ENCODE measurements at regions not wholly inside any gene's neighbourhood (a gene's known extent, or its start where the extent isn't known, plus 50 kb on each side); places are given as distances from the start of the nearest gene placed in this dataset.

DNA sequence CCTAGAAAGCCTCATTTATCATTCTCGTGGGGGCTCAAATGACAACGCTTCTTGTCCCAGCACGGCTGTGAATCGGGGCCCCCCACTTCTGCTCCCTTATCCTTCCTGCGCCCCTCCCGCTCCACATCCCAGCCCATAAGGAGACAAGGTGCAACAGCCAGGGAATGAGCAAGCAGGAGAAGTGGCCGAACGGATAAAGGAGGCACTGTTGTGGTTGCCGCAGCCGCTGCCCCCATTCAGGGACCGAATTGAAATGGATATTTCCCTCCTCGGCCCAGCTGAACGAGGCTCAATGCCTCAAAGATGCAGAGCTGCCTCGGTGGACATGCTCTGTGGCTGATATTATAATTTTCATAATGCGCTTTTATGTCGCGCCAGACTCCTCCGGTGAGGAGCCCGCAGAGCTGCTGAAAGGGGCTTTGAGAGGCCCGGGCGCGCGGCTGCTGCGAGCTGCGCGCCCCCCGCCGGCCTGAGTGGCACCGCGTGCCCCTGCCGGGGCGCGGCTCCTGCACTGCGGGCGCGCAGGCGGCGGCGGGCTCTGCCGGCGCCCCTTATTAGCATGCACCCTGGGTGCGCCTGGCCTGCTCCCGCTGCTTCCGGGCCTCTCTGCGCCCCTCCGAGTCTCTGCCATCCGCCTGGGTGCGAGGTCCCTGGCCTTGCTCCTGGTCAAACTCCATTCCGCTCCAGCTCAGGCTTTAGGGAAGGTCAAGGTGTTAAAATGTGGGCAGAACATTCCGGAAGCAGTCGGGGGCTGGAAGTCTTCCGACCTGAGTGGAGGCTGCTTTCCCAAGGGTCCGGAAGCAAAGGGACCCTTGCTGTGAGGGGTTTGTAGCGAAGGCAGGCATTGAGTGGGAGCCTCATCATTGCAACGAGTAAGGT lies 68.2 kb upstream of the TMEM33 start:
- no peak overlapping the region for H3K27ac ChIP-seq (ENCODE audit: low read depth, low read length)

DNA sequence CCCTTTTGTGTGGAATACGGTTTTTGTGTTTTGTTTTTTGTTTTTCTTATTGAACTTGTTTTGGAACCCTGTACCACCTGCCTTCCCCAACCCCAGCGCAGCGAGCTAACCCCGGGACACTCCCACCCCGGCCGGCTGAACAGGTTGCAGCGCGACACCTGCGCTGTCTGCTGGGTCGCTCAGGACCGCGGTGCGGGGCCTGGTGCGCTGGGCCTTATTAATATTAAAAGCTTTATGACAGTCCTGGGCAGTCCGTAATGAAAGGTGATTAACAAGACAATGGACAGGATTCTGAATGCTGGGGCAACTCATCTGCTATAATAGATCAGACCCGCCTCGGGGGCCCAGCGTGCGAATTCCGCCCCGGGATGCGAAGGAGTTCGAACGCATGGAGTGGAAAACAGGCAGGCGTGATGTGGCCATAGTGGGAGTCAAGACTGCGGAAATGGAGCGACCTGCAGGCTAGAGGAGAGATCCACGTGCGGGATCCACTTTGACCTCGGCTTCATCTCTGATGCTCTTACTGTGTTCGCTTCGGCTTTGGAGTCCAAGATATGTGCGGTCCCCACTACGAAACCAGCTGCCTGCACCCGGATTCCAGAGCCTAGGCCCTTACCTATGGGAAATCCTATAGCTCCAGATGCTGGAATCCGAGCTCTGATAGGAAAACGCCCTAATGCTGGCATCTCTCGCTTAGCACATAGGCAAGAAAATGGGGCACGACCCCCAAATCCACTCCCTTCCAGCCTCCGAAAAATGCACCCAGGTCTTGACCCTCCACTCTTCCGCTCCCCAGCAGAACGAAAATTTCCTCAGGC lies 69.0 kb upstream of the TMEM33 start:
- DNase-seq (ENCODE audit: low read depth), result no peak

More for the DNA sequence above, 68.2 kb upstream of the TMEM33 start:
- TF ChIP-seq EZH2 (IDR thresholded peaks at IDR 0.05; ENCODE audit: insufficient read depth, low read length), result peak; percentile 68
- TF ChIP-seq, protein P1, sequence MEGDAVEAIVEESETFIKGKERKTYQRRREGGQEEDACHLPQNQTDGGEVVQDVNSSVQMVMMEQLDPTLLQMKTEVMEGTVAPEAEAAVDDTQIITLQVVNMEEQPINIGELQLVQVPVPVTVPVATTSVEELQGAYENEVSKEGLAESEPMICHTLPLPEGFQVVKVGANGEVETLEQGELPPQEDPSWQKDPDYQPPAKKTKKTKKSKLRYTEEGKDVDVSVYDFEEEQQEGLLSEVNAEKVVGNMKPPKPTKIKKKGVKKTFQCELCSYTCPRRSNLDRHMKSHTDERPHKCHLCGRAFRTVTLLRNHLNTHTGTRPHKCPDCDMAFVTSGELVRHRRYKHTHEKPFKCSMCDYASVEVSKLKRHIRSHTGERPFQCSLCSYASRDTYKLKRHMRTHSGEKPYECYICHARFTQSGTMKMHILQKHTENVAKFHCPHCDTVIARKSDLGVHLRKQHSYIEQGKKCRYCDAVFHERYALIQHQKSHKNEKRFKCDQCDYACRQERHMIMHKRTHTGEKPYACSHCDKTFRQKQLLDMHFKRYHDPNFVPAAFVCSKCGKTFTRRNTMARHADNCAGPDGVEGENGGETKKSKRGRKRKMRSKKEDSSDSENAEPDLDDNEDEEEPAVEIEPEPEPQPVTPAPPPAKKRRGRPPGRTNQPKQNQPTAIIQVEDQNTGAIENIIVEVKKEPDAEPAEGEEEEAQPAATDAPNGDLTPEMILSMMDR (IDR thresholded peaks at IDR 0.05; ENCODE audit: insufficient read depth, low read depth, low read length), result no peak
- peaks cover 2% of the 10 kb centered on the region for H3K4me1 ChIP-seq (ENCODE audit: insufficient read depth, low read length)
- H3K9me3 Mint-ChIP-seq (ENCODE audit: unreplicated experiment), result peaks cover 2% of the 10 kb centered on the region
- no peaks in the 10 kb centered on the region for H3K36me3 ChIP-seq (ENCODE audit: insufficient read depth, low read length)
- H3K4me3 Mint-ChIP-seq (ENCODE audit: unreplicated experiment), result peak overlapping the region; percentile 73
- peaks cover 76% of the 10 kb centered on the region for H3K27me3 ChIP-seq (ENCODE audit: insufficient read depth, low read length)
- H3K79me2 ChIP-seq (ENCODE audit: insufficient read depth, low read length), result no peaks in the 10 kb centered on the region
- H3K4me2 ChIP-seq (ENCODE audit: low read length), result peak overlapping the region; percentile 48
- peak overlapping the region; percentile 10 for H2AFZ ChIP-seq (ENCODE audit: low read depth, low read length)
- peaks cover 2% of the 10 kb centered on the region for H3K9me3 ChIP-seq (ENCODE audit: insufficient read depth, low read depth, low read length)
- H3K27me3 Mint-ChIP-seq (ENCODE audit: low read depth, unreplicated experiment), result peaks cover 91% of the 10 kb centered on the region
- no peak overlapping the region for H3K27ac Mint-ChIP-seq (ENCODE audit: unreplicated experiment)
- no peak overlapping the region for H3K4me3 ChIP-seq (ENCODE audit: insufficient read depth, low read depth, low read length)
- no peak overlapping the region for H3K9ac ChIP-seq (ENCODE audit: low read length)
- H4K20me1 ChIP-seq (ENCODE audit: insufficient read depth, low read length), result no peaks in the 10 kb centered on the region
- no peaks in the 10 kb centered on the region for H3K36me3 Mint-ChIP-seq (ENCODE audit: low read depth, unreplicated experiment)
- H3K4me1 Mint-ChIP-seq (ENCODE audit: low read depth, unreplicated experiment), result peaks cover 5% of the 10 kb centered on the region
- FAIRE-seq (no peak), DNase-seq (ENCODE audit: low read depth) (no peak)

More for the DNA sequence above, 69.0 kb upstream of the TMEM33 start:
- peaks cover 73% of the 10 kb centered on the region for H3K27me3 ChIP-seq (ENCODE audit: insufficient read depth, low read length)
- H3K4me3 ChIP-seq (ENCODE audit: insufficient read depth, low read depth, low read length), result no peak overlapping the region
- Mint-ChIP-seq H3K9me3 (ENCODE audit: unreplicated experiment) (peaks cover 2% of the 10 kb centered on the region), H3K36me3 (ENCODE audit: low read depth, unreplicated experiment) (no peaks in the 10 kb centered on the region), H3K4me1 (ENCODE audit: low read depth, unreplicated experiment) (peaks cover 5% of the 10 kb centered on the region), H3K27ac (ENCODE audit: unreplicated experiment) (no peak overlapping the region), H3K4me3 (ENCODE audit: unreplicated experiment) (peak overlapping the region; percentile 13), H3K27me3 (ENCODE audit: low read depth, unreplicated experiment) (peaks cover 90% of the 10 kb centered on the region)
- FAIRE-seq, result no peak
- H3K27ac ChIP-seq (ENCODE audit: low read depth, low read length), result no peak overlapping the region
- no peaks in the 10 kb centered on the region for H4K20me1 ChIP-seq (ENCODE audit: insufficient read depth, low read length)
- H3K4me2 ChIP-seq (ENCODE audit: low read length), result no peak overlapping the region
- no peaks in the 10 kb centered on the region for H3K36me3 ChIP-seq (ENCODE audit: insufficient read depth, low read length)
- TF ChIP-seq EZH2 (IDR thresholded peaks at IDR 0.05; ENCODE audit: insufficient read depth, low read length), result peak; percentile 18
- TF ChIP-seq, protein P1 (IDR thresholded peaks at IDR 0.05; ENCODE audit: insufficient read depth, low read depth, low read length), result no peak
- no peaks in the 10 kb centered on the region for H3K79me2 ChIP-seq (ENCODE audit: insufficient read depth, low read length)
- no peak overlapping the region for H2AFZ ChIP-seq (ENCODE audit: low read depth, low read length)
- H3K9me3 ChIP-seq (ENCODE audit: insufficient read depth, low read depth, low read length), result peaks cover 2% of the 10 kb centered on the region
- no peak overlapping the region for H3K9ac ChIP-seq (ENCODE audit: low read length)
- peaks cover 2% of the 10 kb centered on the region for H3K4me1 ChIP-seq (ENCODE audit: insufficient read depth, low read length)

All from astrocyte (in vitro differentiated cells and primary cell).